Posterior cingulate gyrus (tissue), 11 donors: ENCODE measurements at regions not wholly inside any gene's neighbourhood (a gene's known extent, or its start where the extent isn't known, plus 50 kb on each side); places are given as distances from the start of the nearest gene placed in this dataset.
"Not testable (repeated sequence)": the region's sequence is repeated elsewhere in the genome, so short reads cannot be mapped to it uniquely, and the experiment has no call there.

Source experiments
- DNase-seq, 10 donors: peaks; one replicate each; pipeline versions ENCODE4 v3.0.0 to v3.0.0-alpha.2; 2020 to 2021; ENCODE audit warnings: mixed read lengths in 3 of 10
- intact Hi-C: fragments of 100-400 bp; cut with DNase I; formaldehyde crosslinking; loops from one replicate; pipeline ENCODE4 v1.15.1; 2023

- intact Hi-C loops: no loop called here
- DNase-seq: no peak
Measured at GRCh38 chr6:1016329-1017302, 295.3 kb upstream of the FOXQ1 start.

- no peak for DNase-seq
- intact Hi-C loops: no loop called here
Measured at GRCh38 chr6:1015825-1016224, 296.1 kb upstream of the FOXQ1 start.

GRCh38 chr6:1014431-1014807 is 297.5 kb upstream of the FOXQ1 start:
- intact Hi-C loops: no loop called here
- no peak for DNase-seq

GRCh38 chr6:1013656-1014430 is 298.1 kb upstream of the FOXQ1 start:
- intact Hi-C loops: no loop called here
- DNase-seq: no peak

- DNase-seq: no peak
- intact Hi-C loops: no loop called here
Measured at GRCh38 chr6:1009103-1009502, 302.8 kb upstream of the FOXQ1 start.

GRCh38 chr6:1007159-1007558 is 304.7 kb upstream of the FOXQ1 start:
- no peak for DNase-seq
- intact Hi-C loops: no loop called here

GRCh38 chr6:1004885-1005630 is 306.8 kb upstream of the FOXQ1 start:
- DNase-seq: no peak
- intact Hi-C loops: no loop called here

GRCh38 chr6:1003394-1004160 is 308.3 kb upstream of the FOXQ1 start:
- intact Hi-C loops: no loop called here
- no peak for DNase-seq

GRCh38 chr6:1002989-1003388 is 308.9 kb upstream of the FOXQ1 start:
- DNase-seq: no peak
- intact Hi-C loops: no loop called here

- intact Hi-C loops: no loop called here
- no peak for DNase-seq
Measured at GRCh38 chr6:1001655-1002349, 308.9 kb upstream of the EXOC2 start.

- DNase-seq: no peak
- intact Hi-C loops: no loop called here
Measured at GRCh38 chr6:999552-999951, 306.6 kb upstream of the EXOC2 start.

- intact Hi-C loops: no loop called here
- DNase-seq: no peak
Measured at GRCh38 chr6:998551-998950, 305.6 kb upstream of the EXOC2 start.

- DNase-seq: no peak
Measured at GRCh38 chr6:996271-996852, 303.4 kb upstream of the EXOC2 start.

GRCh38 chr6:991192-991591 is 298.3 kb upstream of the EXOC2 start:
- no peak for DNase-seq
- intact Hi-C loops: no loop called here

More at GRCh38 chr6:996271-996852, 303.4 kb upstream of the EXOC2 start:
- intact Hi-C loops: no loop called here

- intact Hi-C loops: no loop called here
- no peak for DNase-seq
Measured at GRCh38 chr6:984031-984430, 291.1 kb upstream of the EXOC2 start.

GRCh38 chr6:978937-979685 is 286.2 kb upstream of the EXOC2 start:
- intact Hi-C loops: no loop called here
- DNase-seq: no peak

- intact Hi-C loops, DNase-seq: not testable (repeated sequence)
Measured at GRCh38 chr6:977226-977625, 284.3 kb upstream of the EXOC2 start.

- intact Hi-C loops: no loop called here
- DNase-seq: no peak
Measured at GRCh38 chr6:971981-972640, 279.2 kb upstream of the EXOC2 start.
